A549 (cell line): ENCODE measurements at regions not wholly inside any gene's neighbourhood (a gene's known extent, or its start where the extent isn't known, plus 50 kb on each side); places are given as distances from the start of the nearest gene placed in this dataset.

Experiments used
- ATAC-seq, 2 experiments: fragments of 200-7000 bp in 1 of 2; fragments of >200 bp in 1 of 2; cut with Nextera tagmentation in 1 of 2; cut with Tn5 transposase in 1 of 2; 3 replicates each; pipeline versions ENCODE4 v1.8.0 to v1.9.1; 2018 to 2020; ENCODE audit warnings: mild to moderate bottlenecking in 1 of 2, moderate library complexity in 1 of 2
- CTCF ChIA-PET: fragments of 300-600 bp; sonication (Branson Sonifier 250); formaldehyde crosslinking; extraction: SDS; loops from one replicate; lab custom pipeline; 2021; ENCODE audit warnings: antibody characterized with exemption, inconsistent platforms; lab: Yijun Ruan, JAX
- POLR2A ChIA-PET: fragments of 350-600 bp; formaldehyde crosslinking; extraction: SDS; loops from one replicate; lab custom pipeline; 2021; ENCODE audit warnings: antibody characterized with exemption, inconsistent platforms; lab: Yijun Ruan, JAX
- DNase-seq, 2 experiments: peaks; one replicate each; pipeline versions ENCODE4 v3.0.0 to v3.0.0-alpha.2; 2011 to 2016; ENCODE audit warnings: low read depth in 1 of 2, low spot score in 1 of 2
- FAIRE-seq: peaks from 2 replicates; lab custom pipeline; 2011; peaks lifted over from hg19 to GRCh38; lab: Jason Lieb, UNC
- H3K27ac ChIP-seq, 2 experiments: fragments of >200 bp; sonication (Bioruptor Twin); formaldehyde crosslinking; 3 replicates each; pipeline ENCODE4 v1.5.1; 2016 to 2017
- H3K4me1 ChIP-seq: fragments of >200 bp; sonication (Bioruptor Twin); formaldehyde crosslinking; 3 replicates; pipeline ENCODE4 v1.6.1; 2016
- H3K4me2 ChIP-seq: fragments of >200 bp; sonication (Bioruptor Twin); formaldehyde crosslinking; 3 replicates; pipeline ENCODE4 v1.6.1; 2016
- H3K4me3 ChIP-seq: fragments of >200 bp; sonication (Bioruptor Twin); formaldehyde crosslinking; 3 replicates; pipeline ENCODE4 v1.5.1; 2016
- H3K9me3 ChIP-seq: fragments of >200 bp; sonication (Bioruptor Twin); formaldehyde crosslinking; 3 replicates; pipeline ENCODE4 v1.6.1; 2016
- CBX2 ChIP-seq: fragments of 200-600 bp; sonication (generic); IDR thresholded peaks from 2 replicates; pipeline ENCODE4 v1.6.1; 2016; ENCODE audit warnings: low read depth, mild to moderate bottlenecking, borderline replicate concordance
- CBX8 ChIP-seq: fragments of 200-600 bp; sonication (generic); IDR thresholded peaks from 2 replicates; pipeline ENCODE4 v1.6.1; 2016
- EHF ChIP-seq: fragments of 250-450 bp; sonication (Bioruptor Pico); IDR thresholded peaks from 2 replicates; pipeline ENCODE4 v1.5.0; 2020; ENCODE audit warnings: mild to moderate bottlenecking
- EHMT2 ChIP-seq: fragments of 200-600 bp; sonication (generic); IDR thresholded peaks from 2 replicates; pipeline ENCODE4 v1.6.1; 2016; ENCODE audit warnings: antibody characterized with exemption, low read depth, mild to moderate bottlenecking, moderate library complexity
- ELK1 ChIP-seq: fragments of 150-350 bp; IDR thresholded peaks from 2 replicates; pipeline ENCODE4 v1.6.1; 2014; ENCODE audit warnings: low read depth, mild to moderate bottlenecking, low read length
- FOSB ChIP-seq: fragments of 250-450 bp; sonication (Bioruptor Pico); IDR thresholded peaks from 2 replicates; pipeline ENCODE4 v1.5.0; 2020; ENCODE audit warnings: mild to moderate bottlenecking, moderate library complexity
- FOSL2 ChIP-seq, 2 experiments: fragments of 450-650 bp in 1 of 2; fragments of >200 bp in 1 of 2; sonication (Bioruptor Twin) in 1 of 2; formaldehyde crosslinking; IDR thresholded peaks; 2 replicates each; pipeline versions ENCODE4 v1.5.0 to v1.6.1; 2016 to 2020; ENCODE audit warnings: mild to moderate bottlenecking in 1 of 2, moderate library complexity in 1 of 2
- GATA3 ChIP-seq: IDR thresholded peaks from 2 replicates; pipeline ENCODE4 v1.6.1; 2012; ENCODE audit warnings: borderline replicate concordance
- HDAC2 ChIP-seq: fragments of 200-600 bp; sonication (generic); IDR thresholded peaks from 2 replicates; pipeline ENCODE4 v1.6.1; 2016
- HEYL ChIP-seq: fragments of 250-450 bp; sonication (Bioruptor Pico); IDR thresholded peaks from 2 replicates; pipeline ENCODE4 v1.8.0; 2021; ENCODE audit warnings: mild to moderate bottlenecking, moderate library complexity
- HOXB13 ChIP-seq: fragments of 250-450 bp; sonication (Bioruptor Pico); IDR thresholded peaks from 2 replicates; pipeline ENCODE4 v1.5.0; 2020; ENCODE audit warnings: low read depth, mild to moderate bottlenecking, moderate library complexity
- HOXB5 ChIP-seq: fragments of 250-450 bp; sonication (Bioruptor Pico); IDR thresholded peaks from 2 replicates; pipeline ENCODE4 v1.5.0; 2020; ENCODE audit warnings: mild to moderate bottlenecking, moderate library complexity
- JUN ChIP-seq, 2 experiments: fragments of >200 bp; sonication (Bioruptor Twin); formaldehyde crosslinking; IDR thresholded peaks; 2 replicates in 1 of 2; 3 replicates in 1 of 2; pipeline ENCODE4 v1.6.1; 2016 to 2017
- KDM1A ChIP-seq: fragments of 200-600 bp; sonication (generic); IDR thresholded peaks from 2 replicates; pipeline ENCODE4 v1.6.1; 2016; ENCODE audit warnings: low read depth, mild to moderate bottlenecking
- MAFK ChIP-seq: fragments of 450-650 bp; IDR thresholded peaks from 2 replicates; pipeline ENCODE4 v1.6.1; 2014; ENCODE audit not compliant: partially characterized antibody
- MYC ChIP-seq: IDR thresholded peaks from 2 replicates; pipeline ENCODE4 v1.6.1; 2012; ENCODE audit warnings: mild to moderate bottlenecking, inconsistent platforms, low read length, improper control_type of control experiment, borderline replicate concordance
- NFE2L2 ChIP-seq: fragments of 150-350 bp; conservative IDR thresholded peaks from 2 replicates; pipeline ENCODE4 v1.6.1; 2014; ENCODE audit warnings: low read length
- NR3C1 ChIP-seq: fragments of >200 bp; sonication (Bioruptor Twin); formaldehyde crosslinking; IDR thresholded peaks from 3 replicates; pipeline ENCODE4 v1.6.1; 2017
- POLR2AphosphoS2 ChIP-seq: conservative IDR thresholded peaks from 2 replicates; pipeline ENCODE4 v1.6.1; 2012; ENCODE audit warnings: low read length, improper control_type of control experiment, inconsistent platforms
- RCOR1 ChIP-seq: fragments of 150-350 bp; IDR thresholded peaks from 2 replicates; pipeline ENCODE4 v1.6.1; 2014; ENCODE audit warnings: antibody characterized with exemption, low read length, low read depth
- REST ChIP-seq: fragments of 200-600 bp; sonication (generic); IDR thresholded peaks from 2 replicates; pipeline ENCODE4 v1.6.1; 2016; ENCODE audit warnings: antibody characterized with exemption, mild to moderate bottlenecking, moderate library complexity
- RFX5 ChIP-seq: fragments of 450-650 bp; IDR thresholded peaks from 2 replicates; pipeline ENCODE4 v1.7.1; 2014; ENCODE audit warnings: antibody characterized with exemption, mild to moderate bottlenecking, moderate library complexity
- RNF2 ChIP-seq: fragments of 200-600 bp; sonication (generic); IDR thresholded peaks from 2 replicates; pipeline ENCODE4 v1.6.1; 2016; ENCODE audit warnings: low read depth, mild to moderate bottlenecking, antibody characterized with exemption, moderate library complexity, borderline replicate concordance
- USF2 ChIP-seq: fragments of 450-650 bp; IDR thresholded peaks from 2 replicates; pipeline ENCODE4 v1.6.1; 2014; ENCODE audit warnings: antibody characterized with exemption
- ZC3H11A ChIP-seq: fragments of 450-650 bp; IDR thresholded peaks from 2 replicates; pipeline ENCODE4 v1.6.1; 2014; ENCODE audit warnings: antibody characterized with exemption, mild to moderate bottlenecking
- ZFP36 ChIP-seq: fragments of 450-650 bp; IDR thresholded peaks from 2 replicates; pipeline ENCODE4 v1.6.1; 2014; ENCODE audit warnings: borderline replicate concordance; ENCODE audit not compliant: partially characterized antibody
- WGBS: methylation state at CpG from one replicate; pipeline ENCODE4 v1.1.6; 2017; ENCODE audit errors: missing lambda C conversion rate; 5-methylcytosine and 5-hydroxymethylcytosine counted together
- TF ChIP-seq, protein P1 (sequence below): fragments of >200 bp; sonication (Bioruptor Twin); formaldehyde crosslinking; IDR thresholded peaks from 3 replicates; pipeline ENCODE4 v1.6.1; 2016
- TF ChIP-seq, protein P2 (sequence below): IDR thresholded peaks from 2 replicates; pipeline ENCODE4 v1.6.1; 2012; ENCODE audit warnings: low read depth, borderline replicate concordance

GRCh38 chr5:97918620-97919019 is 735.6 kb upstream of the RIOK2 start:
- Histone ChIP-seq H3K4me2 (no peak overlapping the region), H3K4me3 (no peak overlapping the region), H3K27ac (no peak overlapping the region), H3K9me3 (no peaks in the 10 kb centered on the region), H3K4me1 (no peaks in the 10 kb centered on the region)
- WGBS = 27% methylated on average over 2 of the region's 2 CpGs
- POLR2A ChIA-PET = no interaction called here
- ATAC-seq (no peak), FAIRE-seq (no peak), DNase-seq (no peak)
- TF ChIP-seq KDM1A (no peak), MAFK (no peak), FOSL2 (IDR thresholded peaks at IDR 0.05) (no peak), FOSL2 (CRISPR knock-in tag; IDR thresholded peaks at IDR 0.05) (no peak)
- CTCF ChIA-PET = no interaction called here

- Histone ChIP-seq H3K4me1 (no peaks in the 10 kb centered on the region), H3K4me2 (no peak overlapping the region), H3K9me3 (no peaks in the 10 kb centered on the region), H3K27ac (no peak overlapping the region), H3K4me3 (no peak overlapping the region)
- 29% methylated on average over 4 of the region's 4 CpGs for WGBS
- ChIA-PET POLR2A (no interaction called here), CTCF (no interaction called here)
- DNase-seq (no peak), FAIRE-seq (no peak), ATAC-seq (no peak)
- TF ChIP-seq ZC3H11A (no peak), HEYL (CRISPR knock-in tag) (no peak), JUN (IDR thresholded peaks at IDR 0.05) (no peak), RFX5 (no peak), ZFP36 (no peak), MYC (no peak), HDAC2 (no peak), GATA3 (no peak), FOSB (no peak), RNF2 (no peak), CBX2 (no peak), EHF (CRISPR knock-in tag) (no peak), MAFK (no peak), POLR2AphosphoS2 (no peak), NFE2L2 (no peak), FOSL2 (IDR thresholded peaks at IDR 0.05) (no peak), FOSL2 (CRISPR knock-in tag; IDR thresholded peaks at IDR 0.05) (no peak)
- TF ChIP-seq, protein P1, sequence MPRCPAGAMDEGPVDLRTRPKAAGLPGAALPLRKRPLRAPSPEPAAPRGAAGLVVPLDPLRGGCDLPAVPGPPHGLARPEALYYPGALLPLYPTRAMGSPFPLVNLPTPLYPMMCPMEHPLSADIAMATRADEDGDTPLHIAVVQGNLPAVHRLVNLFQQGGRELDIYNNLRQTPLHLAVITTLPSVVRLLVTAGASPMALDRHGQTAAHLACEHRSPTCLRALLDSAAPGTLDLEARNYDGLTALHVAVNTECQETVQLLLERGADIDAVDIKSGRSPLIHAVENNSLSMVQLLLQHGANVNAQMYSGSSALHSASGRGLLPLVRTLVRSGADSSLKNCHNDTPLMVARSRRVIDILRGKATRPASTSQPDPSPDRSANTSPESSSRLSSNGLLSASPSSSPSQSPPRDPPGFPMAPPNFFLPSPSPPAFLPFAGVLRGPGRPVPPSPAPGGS = no peak
- TF ChIP-seq, protein P2, sequence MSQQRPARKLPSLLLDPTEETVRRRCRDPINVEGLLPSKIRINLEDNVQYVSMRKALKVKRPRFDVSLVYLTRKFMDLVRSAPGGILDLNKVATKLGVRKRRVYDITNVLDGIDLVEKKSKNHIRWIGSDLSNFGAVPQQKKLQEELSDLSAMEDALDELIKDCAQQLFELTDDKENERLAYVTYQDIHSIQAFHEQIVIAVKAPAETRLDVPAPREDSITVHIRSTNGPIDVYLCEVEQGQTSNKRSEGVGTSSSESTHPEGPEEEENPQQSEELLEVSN = no peak
Observed at GRCh38 chr5:97919719-97920118, 736.7 kb upstream of the RIOK2 start.

DNA sequence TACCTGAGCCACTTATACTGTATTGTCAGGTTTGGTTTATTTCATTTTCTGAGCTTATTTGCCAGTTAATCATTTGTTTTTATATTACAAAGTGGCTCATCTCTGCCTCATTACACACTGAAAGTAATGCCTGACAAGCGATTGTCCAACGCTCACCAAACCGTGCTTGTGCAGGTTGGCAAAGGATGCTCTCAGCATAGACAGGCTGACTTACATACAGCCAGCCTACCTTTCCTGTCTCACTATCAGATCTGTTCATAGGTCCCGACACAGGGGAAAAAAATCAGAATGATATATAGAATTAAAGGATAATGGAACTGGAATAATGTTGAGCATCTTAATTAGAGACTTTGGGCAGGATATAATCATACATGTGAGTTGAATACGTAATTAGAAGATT is 739.7 kb upstream of the RIOK2 start:
- Histone ChIP-seq H3K9me3 (no peaks in the 10 kb centered on the region), H3K4me2 (no peak overlapping the region), H3K4me3 (no peak overlapping the region), H3K27ac (no peak overlapping the region), H3K4me1 (no peaks in the 10 kb centered on the region)
- DNase-seq = no peak
- no peak for ATAC-seq
- no peak for FAIRE-seq
- POLR2A ChIA-PET = no interaction called here
- 40% methylated on average over 5 of the region's 5 CpGs for WGBS
- no peak for TF ChIP-seq FOSB
- no peak for TF ChIP-seq NR3C1
- TF ChIP-seq REST = no peak
- no peak for TF ChIP-seq HOXB13
- TF ChIP-seq EHMT2 = no peak
- TF ChIP-seq HOXB5 = no peak
- TF ChIP-seq RFX5 = no peak
- TF ChIP-seq RCOR1 = no peak
- no peak for TF ChIP-seq USF2
- no peak for TF ChIP-seq ELK1
- no peak for TF ChIP-seq CBX8
- no peak for TF ChIP-seq MYC
- CTCF ChIA-PET = no interaction called here
